Tibial nerve (tissue), 4 donors: ENCODE measurements at regions not wholly inside any gene's neighbourhood (a gene's known extent, or its start where the extent isn't known, plus 50 kb on each side); places are given as distances from the start of the nearest gene placed in this dataset.

Experiments used
- DNase-seq, 2 donors: peaks; one replicate each; pipeline ENCODE4 v3.0.0-alpha.2; 2019; ENCODE audit warnings: low spot score in 2 of 2
- H3K27ac ChIP-seq, 4 donors: fragments of 200-600 bp; sonication (generic) in 3 of 4; one replicate each; pipeline ENCODE4 v1.5.1; 2017 to 2019; ENCODE audit warnings: mild to moderate bottlenecking in 1 of 4
- H3K27me3 ChIP-seq, 2 donors: fragments of 200-600 bp; sonication (generic) in 1 of 2; one replicate each; pipeline versions ENCODE4 v1.5.1 to v1.6.0; 2017 to 2019
- H3K36me3 ChIP-seq, 3 donors: fragments of 200-600 bp; sonication (generic); one replicate each; pipeline ENCODE4 v1.5.1; 2018 to 2019
- H3K4me1 ChIP-seq, 4 donors: fragments of 200-600 bp; sonication (generic) in 3 of 4; one replicate each; pipeline ENCODE4 v1.5.1; 2017 to 2019
- H3K4me3 ChIP-seq, 4 donors: fragments of 200-600 bp; sonication (generic) in 3 of 4; one replicate each; pipeline ENCODE4 v1.5.1; 2017 to 2019; ENCODE audit warnings: mild to moderate bottlenecking in 1 of 4, moderate library complexity in 1 of 4
- H3K9me3 ChIP-seq, 4 donors: fragments of 200-600 bp; sonication (generic) in 3 of 4; one replicate each; pipeline ENCODE4 v1.5.1; 2017 to 2019
- CTCF ChIP-seq, 5 experiments: fragments of 200-600 bp in 3 of 5; fragments of 450-650 bp in 2 of 5; sonication (generic) in 3 of 5; IDR thresholded peaks; one replicate each; pipeline ENCODE4 v1.5.1; 2016 to 2019; ENCODE audit warnings: antibody characterized with exemption in 5 of 5, mild to moderate bottlenecking in 3 of 5, moderate library complexity in 2 of 5
- EP300 ChIP-seq, 2 donors: sonication (generic); formaldehyde crosslinking; IDR thresholded peaks; one replicate each; pipeline ENCODE4 v1.6.1; 2017; ENCODE audit warnings: antibody characterized with exemption in 2 of 2, mild to moderate bottlenecking in 1 of 2
- POLR2A ChIP-seq, 2 donors: fragments of 450-650 bp; IDR thresholded peaks; one replicate each; pipeline ENCODE4 v1.6.1; 2017; ENCODE audit warnings: antibody characterized with exemption in 2 of 2, mild to moderate bottlenecking in 2 of 2, moderate library complexity in 2 of 2
- WGBS, 2 donors: methylation state at CpG; one replicate each; pipeline ENCODE4 v1.1.5; 2018; 5-methylcytosine and 5-hydroxymethylcytosine counted together

- Histone ChIP-seq H3K36me3 (no peaks in the 10 kb centered on the region), H3K4me1 (no peaks in the 10 kb centered on the region), H3K4me3 (no peak overlapping the region), H3K27me3 (no peaks in the 10 kb centered on the region), H3K9me3 (no peaks in the 10 kb centered on the region), H3K27ac (no peak overlapping the region)
- TF ChIP-seq EP300 (IDR thresholded peaks at IDR 0.05): no peak
- TF ChIP-seq CTCF (IDR thresholded peaks at IDR 0.05): no peak
- TF ChIP-seq POLR2A (IDR thresholded peaks at IDR 0.05): no peak
- DNase-seq: no peak
- WGBS, 2 donors: 82 to 95% methylated on average over 2 of the region's 2 CpGs
These were observed 114.4 kb downstream of the ZNF518B start for GRCh38 chr4:10342866-10343265.

GRCh38 chr4:10336471-10336870 is 120.8 kb downstream of the ZNF518B start:
- WGBS, 2 donors: 63 to 79% methylated on average over 4 of the region's 4 CpGs
- TF ChIP-seq CTCF (IDR thresholded peaks at IDR 0.05) (no peak), POLR2A (IDR thresholded peaks at IDR 0.05) (no peak), EP300 (IDR thresholded peaks at IDR 0.05) (no peak)
- no peaks in the 10 kb centered on the region for H3K36me3 ChIP-seq

GRCh38 chr4:10335050-10335449 is 122.2 kb downstream of the ZNF518B start:
- TF ChIP-seq POLR2A (IDR thresholded peaks at IDR 0.05): no peak
- no peak for TF ChIP-seq EP300 (IDR thresholded peaks at IDR 0.05)
- no peak for TF ChIP-seq CTCF (IDR thresholded peaks at IDR 0.05)
- H3K4me1 ChIP-seq: no peaks in the 10 kb centered on the region
- no peak for DNase-seq
- H3K4me3 ChIP-seq: no peak overlapping the region
- H3K27me3 ChIP-seq: no peaks in the 10 kb centered on the region
- no peaks in the 10 kb centered on the region for H3K36me3 ChIP-seq
- H3K9me3 ChIP-seq: peaks cover 0 to 2% (median 0%) of the 10 kb centered on the region in 4 donors
- no peak overlapping the region for H3K27ac ChIP-seq
- WGBS, 2 donors: 62 to 68% methylated on average over 8 of the region's 8 CpGs

More at GRCh38 chr4:10336471-10336870, 120.8 kb downstream of the ZNF518B start:
- no peak for DNase-seq
- H3K27me3 ChIP-seq: no peaks in the 10 kb centered on the region
- no peaks in the 10 kb centered on the region for H3K4me1 ChIP-seq
- H3K27ac ChIP-seq: no peak overlapping the region
- no peak overlapping the region for H3K4me3 ChIP-seq
- H3K9me3 ChIP-seq: peaks cover 0 to 2% (median 0%) of the 10 kb centered on the region in 4 donors

- no peaks in the 10 kb centered on the region for H3K36me3 ChIP-seq
- H3K4me3 ChIP-seq: no peak overlapping the region
- no peak overlapping the region for H3K27ac ChIP-seq
- no peaks in the 10 kb centered on the region for H3K4me1 ChIP-seq
- 91 to 97% methylated on average over 3 of the region's 3 CpGs for WGBS, 2 donors
- no peaks in the 10 kb centered on the region for H3K27me3 ChIP-seq
- TF ChIP-seq POLR2A (IDR thresholded peaks at IDR 0.05): no peak
- TF ChIP-seq EP300 (IDR thresholded peaks at IDR 0.05): no peak
- TF ChIP-seq CTCF (IDR thresholded peaks at IDR 0.05): no peak
- no peak for DNase-seq
- peaks cover 0 to 2% (median 0%) of the 10 kb centered on the region in 4 donors for H3K9me3 ChIP-seq
These were observed 122.7 kb downstream of the ZNF518B start for GRCh38 chr4:10334506-10335028.

GRCh38 chr4:10333942-10334341 is 123.3 kb downstream of the ZNF518B start:
- Histone ChIP-seq H3K36me3 (no peaks in the 10 kb centered on the region), H3K4me3 (no peak overlapping the region), H3K27ac (no peak overlapping the region), H3K9me3 (peaks cover 0 to 2% (median 0%) of the 10 kb centered on the region in 4 donors), H3K4me1 (no peaks in the 10 kb centered on the region), H3K27me3 (no peaks in the 10 kb centered on the region)
- WGBS, 2 donors: 50 to 56% methylated on average over 1 of the region's 1 CpG
- no peak for DNase-seq
- TF ChIP-seq EP300 (IDR thresholded peaks at IDR 0.05) (no peak), CTCF (IDR thresholded peaks at IDR 0.05) (no peak)
